PFSK-1 (cell line): ENCODE measurements at regions not wholly inside any gene's neighbourhood (a gene's known extent, or its start where the extent isn't known, plus 50 kb on each side); places are given as distances from the start of the nearest gene placed in this dataset.

Experiments used
- POLR2AphosphoS5 ChIP-seq: IDR thresholded peaks from 2 replicates; pipeline ENCODE4 v1.6.1; 2012; ENCODE audit warnings: low read depth, mild to moderate bottlenecking, control low read depth, low read length, moderate library complexity
- SIN3A ChIP-seq: IDR thresholded peaks from 2 replicates; pipeline ENCODE4 v1.6.1; 2012; ENCODE audit warnings: mild to moderate bottlenecking, low read length, moderate library complexity, borderline replicate concordance; ENCODE audit not compliant: insufficient read depth
- TAF1 ChIP-seq: IDR thresholded peaks from 2 replicates; pipeline ENCODE4 v1.6.1; 2012; ENCODE audit warnings: low read length, control low read depth, borderline replicate concordance; ENCODE audit not compliant: insufficient read depth

DNA sequence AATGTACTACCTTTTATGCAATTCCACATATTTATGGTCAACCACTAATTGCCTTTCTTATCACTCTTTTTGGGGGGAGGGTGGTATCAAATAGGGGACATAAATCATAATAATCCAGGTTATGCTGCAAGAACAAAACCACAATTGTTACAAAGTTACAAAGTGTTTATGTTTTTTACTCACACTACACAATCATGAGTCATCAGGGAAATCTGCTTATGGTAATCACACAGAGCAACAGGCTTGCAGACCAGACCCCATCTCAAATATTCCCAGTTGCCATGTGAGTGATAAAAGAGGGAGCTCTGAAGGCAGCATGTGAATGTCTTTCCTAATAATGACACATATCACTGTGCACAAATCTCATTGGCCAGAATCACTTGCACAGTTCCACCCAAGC is 304.7 kb upstream of the TMEFF2 start:
- TF ChIP-seq TAF1: no peak
- TF ChIP-seq POLR2AphosphoS5: no peak
- TF ChIP-seq SIN3A: no peak
